T follicular helper cell (primary cell): ENCODE measurements at regions not wholly inside any gene's neighbourhood (a gene's known extent, or its start where the extent isn't known, plus 50 kb on each side); places are given as distances from the start of the nearest gene placed in this dataset.

ENCODE experiments used
- DNase-seq: peaks from one replicate; pipeline ENCODE4 v3.0.0-alpha.2; 2020; ENCODE audit warnings: low read depth

DNA sequence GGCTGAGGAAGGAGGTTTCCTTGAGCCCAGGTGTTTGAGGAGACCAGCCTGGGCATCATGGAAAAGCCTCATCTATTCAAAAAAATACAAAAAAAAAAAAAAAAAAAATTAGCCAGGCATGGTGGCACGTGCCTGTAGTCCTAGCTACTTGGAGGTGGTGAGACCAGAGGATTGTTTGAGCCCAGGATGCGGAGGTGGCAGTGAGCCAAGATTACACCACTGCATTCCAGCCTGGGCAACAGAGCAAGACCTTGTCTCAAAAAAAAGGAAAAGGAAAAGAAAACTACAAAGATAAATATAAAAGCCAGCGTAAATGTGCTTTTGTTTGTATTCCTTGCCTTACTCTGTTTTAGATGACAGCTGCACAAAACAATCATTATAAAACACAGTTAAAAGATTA, 2249.2 kb upstream of the C9orf72 start:
- DNase-seq: no peak

DNA sequence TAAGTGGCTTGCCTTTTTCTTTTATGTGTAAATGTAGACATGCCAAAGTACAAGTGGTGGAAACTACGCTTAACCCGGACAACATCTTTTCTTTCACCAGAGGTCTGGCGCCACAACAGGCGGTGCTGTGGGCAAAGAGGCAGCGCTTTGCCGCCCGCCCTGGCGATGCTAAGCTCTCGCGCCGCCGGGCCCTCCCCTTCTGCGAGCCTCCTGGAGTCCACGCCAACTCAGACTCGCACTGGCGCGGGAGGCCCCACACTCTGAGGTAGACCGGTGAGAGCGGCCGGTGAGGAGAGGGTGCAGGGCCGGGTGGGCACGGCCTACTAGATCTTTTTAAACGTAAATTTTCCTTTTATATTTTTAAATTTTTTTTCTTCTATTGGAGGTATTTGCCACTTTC, 2253.1 kb upstream of the C9orf72 start:
- no peak for DNase-seq

DNA sequence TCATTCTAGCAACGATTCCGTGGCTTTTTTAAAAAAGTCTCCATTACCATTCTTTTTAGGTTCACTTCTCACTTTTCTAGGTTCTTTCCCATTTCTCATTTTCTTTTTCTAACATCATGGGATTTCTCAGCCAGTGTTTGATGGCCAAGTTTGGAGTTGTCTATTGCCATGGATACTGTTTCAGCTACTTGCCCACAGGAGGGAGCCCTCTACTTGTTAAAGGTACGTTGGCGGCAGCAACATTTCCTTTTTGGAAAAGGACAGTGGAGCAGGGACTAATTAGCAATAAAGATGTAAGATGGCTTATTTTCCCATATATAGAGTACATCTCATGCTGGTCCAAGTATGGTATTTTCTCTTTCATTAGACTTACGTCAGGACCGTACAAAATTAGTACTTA, 2257.5 kb upstream of the C9orf72 start:
- DNase-seq: no peak

DNA sequence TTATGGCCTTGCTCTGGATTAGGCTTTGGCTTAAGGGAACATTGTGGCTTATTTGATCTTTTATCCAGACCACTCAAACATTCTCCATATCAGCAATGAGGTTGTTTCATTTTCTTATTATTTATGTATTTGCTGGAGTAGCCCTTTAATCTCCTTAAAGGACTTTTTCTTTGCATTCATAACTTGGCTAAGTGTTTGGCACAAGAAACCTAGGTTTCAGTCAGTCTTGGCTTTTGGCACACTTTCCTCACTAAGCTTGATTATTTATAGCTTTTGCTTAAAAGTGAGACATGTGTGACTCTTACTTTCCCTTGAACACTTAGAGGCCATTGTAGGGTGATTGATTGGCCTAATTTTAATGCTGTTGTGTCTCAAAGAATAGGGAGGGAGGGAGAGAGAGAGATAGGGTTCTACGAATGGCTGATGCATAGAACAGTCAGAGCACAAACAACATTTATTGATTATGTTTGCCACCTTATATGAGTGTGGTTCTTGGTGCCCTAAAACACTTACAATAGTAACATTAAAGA, 2265.3 kb upstream of the C9orf72 start:
- no peak for DNase-seq

DNA sequence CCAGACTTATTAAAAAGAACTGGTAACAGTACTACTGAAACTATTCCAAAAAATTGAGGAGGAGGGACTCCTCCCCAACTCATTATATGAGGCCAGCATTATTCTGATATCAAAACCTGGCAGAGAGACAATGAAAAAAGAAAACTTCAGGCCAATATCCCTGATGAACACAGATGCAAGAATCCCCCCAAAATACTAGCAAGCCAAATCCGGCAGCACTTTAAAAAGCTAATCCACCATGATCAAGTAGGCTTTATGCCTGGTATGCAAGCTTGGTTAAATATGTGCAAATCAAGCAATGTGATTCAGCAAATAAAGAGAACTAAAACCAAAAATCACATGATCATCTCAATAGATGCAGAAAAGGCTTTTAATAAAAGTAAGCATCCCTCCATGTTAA, 2271.0 kb upstream of the C9orf72 start:
- no peak for DNase-seq

DNA sequence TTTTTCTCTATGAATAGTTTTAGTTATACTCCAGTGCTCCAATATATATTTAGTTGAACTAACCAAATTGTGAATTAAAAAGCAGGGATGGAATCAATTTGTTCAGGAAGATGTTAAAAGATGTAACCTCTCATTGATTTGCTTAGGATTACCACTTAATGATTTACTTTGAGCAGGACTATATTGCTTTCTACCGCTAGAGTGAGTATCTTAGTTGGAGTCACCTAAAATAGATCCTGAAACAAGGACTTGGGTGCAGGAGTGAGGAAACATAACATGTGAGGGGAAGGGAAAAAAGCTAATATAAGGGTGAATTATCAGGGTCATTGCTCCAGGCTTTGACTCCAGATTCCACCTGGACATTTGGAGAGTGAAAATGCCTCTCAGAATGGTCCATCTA, 2277.4 kb upstream of the C9orf72 start:
- DNase-seq: no peak

DNA sequence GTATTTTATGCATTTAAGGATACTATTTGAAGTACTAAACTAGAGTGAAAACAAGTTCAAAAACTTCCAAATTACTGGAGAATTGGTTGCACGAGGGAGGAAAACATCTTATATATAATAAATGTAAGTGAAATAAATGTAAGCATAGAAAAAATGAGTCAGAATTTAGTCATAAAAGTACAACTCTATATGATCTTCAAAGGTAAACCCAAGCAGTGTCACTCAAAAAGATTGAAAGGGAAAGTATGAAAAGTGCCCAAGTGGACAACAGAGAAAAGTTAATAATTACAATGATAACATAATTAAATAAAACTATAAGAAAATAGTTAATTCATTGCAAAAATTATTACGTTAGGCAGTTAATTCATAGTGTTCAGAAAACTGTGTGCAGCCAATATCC, 2288.5 kb upstream of the C9orf72 start:
- no peak for DNase-seq

DNA sequence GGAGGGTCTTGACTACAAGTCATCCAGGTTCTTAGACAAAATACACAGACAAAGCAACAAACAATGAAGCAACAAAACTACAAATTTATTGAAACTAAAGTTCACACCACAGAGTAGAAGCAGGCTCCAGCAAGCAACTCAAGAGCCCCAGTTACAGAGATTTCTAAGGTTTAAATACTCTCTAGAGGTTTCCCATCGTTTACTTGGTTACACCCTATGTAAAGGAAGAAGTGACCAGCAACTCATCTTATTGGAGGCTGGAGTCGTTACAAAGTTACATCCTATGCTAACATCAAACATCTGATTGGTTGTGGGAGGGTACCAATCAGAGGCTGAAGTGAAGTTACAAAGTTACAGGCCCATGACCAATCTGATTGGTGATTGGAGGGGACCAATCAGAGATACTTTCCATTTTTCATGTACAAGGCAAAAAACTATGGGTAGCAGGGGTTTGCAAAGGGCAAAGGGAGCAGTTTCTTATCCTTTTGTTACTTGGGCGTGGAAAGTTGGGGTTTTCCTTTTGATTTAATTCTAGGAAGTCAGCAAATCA, 2292.6 kb upstream of the C9orf72 start:
- no peak for DNase-seq

DNA sequence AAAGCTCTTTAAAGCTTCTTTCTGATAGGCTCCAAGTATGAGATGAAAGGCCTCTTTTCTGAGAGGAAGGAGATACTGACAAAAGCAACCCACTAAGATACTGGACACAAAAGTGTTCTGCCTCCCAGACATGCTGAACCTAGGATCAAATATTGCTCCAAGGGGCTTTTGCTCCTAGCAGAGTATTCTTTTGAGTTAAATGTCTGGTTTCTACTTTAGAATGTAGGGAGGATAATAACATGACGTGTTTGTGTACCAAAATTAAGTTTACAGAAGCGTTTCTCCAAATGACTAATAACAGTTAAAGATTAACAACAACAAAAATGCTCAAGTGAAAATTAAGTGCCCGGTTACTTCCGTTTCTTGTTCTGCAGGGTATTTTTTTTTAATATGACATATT, 2293.3 kb upstream of the C9orf72 start:
- DNase-seq: no peak

DNA sequence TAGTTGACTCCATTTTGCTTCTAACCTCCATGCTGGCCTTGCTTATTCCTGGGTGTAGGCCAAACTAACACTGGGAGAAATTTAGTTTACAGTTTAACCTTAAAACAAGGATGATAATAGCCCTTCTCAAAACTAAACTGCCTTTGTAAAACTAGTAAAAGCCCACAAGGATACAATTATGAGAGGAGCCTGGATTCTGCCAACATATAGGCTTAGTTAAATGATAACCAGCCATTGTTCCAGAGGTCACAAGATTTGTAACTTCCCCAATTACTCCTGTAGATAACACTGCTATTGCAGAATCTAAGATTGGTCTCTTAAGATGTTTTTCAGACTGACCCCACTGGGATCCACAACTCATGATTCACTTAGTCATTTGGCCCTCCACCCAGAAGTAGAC, 2300.3 kb upstream of the C9orf72 start:
- DNase-seq: no peak

DNA sequence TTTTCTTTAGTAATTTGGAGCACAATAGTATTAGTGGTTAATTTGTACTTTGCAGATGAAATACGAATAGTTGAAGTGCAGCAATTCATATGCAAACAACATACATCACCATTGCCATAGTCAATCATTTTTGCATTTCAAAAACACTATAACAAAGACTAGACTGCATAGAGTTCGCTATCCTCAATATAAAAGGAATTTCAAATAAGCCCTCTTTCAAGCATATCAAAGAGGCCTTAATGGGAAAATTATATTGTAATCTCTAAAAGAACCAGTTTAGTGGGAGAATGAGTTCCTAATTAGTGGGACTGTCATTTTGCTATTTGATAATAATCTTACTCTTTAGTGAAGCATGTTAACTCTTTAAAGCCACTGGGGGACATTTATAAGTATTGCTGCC, 2302.3 kb upstream of the C9orf72 start:
- DNase-seq: no peak

DNA sequence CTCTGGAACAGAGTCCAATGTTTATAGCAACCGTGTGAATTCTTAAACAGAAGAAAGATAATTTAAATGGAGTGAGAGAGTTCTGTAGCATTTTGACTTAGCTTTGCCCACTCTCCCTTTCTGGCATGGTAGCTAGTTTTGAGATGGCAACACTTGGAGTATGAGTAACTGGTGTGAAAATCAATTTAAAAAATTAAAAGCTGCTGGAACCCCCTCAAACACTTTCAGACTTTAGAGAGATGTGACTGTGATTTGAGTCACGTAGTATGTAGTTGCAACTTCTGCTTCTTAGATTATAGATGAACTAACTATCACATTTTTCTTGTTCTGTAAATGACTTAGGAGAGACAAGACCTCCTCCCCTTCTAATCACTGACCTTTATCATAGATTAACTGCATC, 2309.5 kb upstream of the C9orf72 start:
- no peak for DNase-seq

DNA sequence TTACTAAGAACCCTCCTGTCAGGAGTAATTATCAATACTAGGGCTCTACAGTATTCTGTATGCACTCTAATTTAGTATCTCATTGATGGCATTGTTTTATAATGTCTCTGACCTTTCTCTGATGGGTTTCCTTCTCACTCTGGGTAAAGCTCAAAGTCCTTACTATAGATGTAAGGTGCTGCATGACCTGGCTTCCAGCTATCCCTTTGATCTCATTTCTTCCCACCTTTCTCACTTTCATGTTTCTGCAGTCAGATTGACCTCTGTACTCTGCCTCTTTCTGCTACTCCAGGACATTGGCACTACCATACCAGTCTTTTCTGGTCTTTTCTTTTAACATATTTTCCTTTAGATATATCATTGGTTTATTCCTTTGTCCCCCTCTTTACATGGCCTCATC, 2332.8 kb upstream of the C9orf72 start:
- DNase-seq: no peak

DNA sequence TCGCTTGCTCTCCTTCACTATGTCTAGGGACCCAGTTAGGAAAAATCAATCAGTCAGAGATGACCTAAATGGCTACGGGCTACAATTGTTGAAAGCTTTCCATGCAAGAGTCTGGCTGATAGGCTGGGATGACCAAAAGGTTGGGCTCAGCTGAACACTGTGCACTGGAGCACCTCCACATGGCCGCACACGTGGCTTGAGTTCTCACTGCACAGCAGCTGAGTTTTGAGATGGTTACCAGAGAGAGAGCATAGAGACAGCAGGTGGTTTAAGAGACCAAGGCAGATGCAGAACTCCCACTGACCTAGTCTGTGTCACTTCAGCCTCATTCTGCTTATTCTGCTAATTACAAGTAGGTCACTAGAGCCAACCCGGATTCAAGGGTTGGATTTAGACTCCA, 2354.8 kb upstream of the C9orf72 start:
- no peak for DNase-seq

DNA sequence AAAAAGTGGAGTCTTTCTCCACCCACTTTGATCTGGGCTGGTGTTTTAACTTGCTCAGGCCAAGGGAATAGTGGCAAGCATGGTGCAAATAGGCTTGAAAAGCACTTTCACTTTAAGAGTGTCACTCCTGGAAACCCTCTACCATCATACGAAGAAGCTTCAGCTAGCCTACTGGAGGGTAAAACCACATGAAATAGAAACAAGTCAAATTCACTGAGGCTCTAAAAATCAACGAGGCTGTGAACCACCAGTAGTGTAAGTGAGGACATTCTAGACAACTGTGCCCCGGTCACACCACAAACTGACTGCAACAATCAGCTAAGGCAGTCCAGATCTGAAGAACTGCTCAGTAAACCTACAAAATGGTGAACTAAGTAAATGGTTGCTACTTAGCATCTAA, 2366.3 kb upstream of the C9orf72 start:
- no peak for DNase-seq

DNA sequence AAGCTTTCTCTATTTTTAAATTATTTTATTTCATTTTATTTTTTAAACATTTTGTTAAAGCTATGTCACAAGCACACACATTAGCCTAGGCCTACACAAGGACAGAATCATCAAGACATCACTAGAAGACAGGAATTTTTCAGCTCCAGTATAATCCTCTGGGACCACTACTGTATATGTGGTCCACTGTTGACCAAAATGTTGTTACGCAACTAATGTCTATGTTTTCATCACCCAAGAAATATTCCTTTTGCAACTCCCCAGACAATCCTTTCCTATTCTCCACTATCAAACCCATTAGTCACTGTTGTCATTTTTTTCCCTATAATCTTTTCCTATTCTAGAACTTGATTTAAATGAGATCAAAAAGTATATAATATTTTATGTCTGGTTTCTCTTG, 2371.7 kb upstream of the C9orf72 start:
- no peak for DNase-seq

DNA sequence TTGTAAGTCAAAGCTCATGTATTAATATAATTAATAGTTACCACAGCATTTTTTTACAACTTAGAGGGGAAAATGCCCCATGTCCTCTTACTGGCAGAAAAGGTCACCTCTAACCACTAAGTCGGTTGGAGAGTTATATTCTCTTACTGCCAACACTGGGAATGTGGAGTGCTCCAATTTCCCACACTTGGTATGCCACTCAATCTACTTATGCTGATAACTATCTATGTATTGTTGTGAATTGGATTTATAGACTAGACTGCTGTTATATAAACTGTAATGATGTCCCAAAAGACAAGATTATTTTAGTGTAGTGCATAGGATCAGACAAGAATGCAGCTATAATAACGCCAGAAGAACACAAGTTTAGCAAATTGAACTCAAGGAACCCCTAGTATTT, 2385.2 kb upstream of the C9orf72 start:
- no peak for DNase-seq

DNA sequence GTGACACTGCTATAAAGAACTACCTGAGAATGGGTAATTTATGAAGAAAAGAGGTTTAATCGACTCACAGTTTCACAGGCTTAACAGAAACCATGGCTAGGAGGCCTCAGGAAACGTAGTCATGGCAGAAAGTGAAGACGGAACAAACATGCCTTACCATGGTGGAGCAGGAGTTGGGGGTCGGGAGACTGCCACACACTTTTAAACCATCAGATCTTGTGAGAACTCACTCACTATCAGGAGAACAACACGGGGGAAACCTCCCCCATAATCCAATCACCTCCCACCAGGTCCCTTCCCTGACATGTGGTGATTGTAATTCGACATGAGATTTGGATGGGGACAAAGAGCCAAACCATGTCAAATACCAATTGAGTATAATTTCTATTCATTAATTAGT, 2392.6 kb upstream of the C9orf72 start:
- no peak for DNase-seq

DNA sequence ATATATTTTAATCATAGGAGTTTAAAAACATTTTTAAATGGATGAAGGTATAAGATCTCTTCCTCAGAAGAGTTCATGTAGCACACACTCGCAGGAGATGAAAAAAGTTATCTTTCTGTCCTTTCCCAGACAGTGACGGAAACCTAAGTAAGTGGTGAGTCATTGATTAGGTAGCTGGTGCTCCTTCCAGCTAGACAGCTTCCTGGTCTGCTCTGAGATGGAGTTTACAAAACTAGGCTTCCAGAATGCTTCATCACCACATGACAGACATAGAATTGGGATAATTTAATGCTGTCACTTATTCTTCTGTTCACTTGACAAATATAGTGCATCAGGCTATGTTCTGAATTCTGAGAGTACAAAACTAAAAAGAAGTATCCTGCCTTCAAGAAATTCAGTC, 2393.0 kb upstream of the C9orf72 start:
- DNase-seq: no peak

DNA sequence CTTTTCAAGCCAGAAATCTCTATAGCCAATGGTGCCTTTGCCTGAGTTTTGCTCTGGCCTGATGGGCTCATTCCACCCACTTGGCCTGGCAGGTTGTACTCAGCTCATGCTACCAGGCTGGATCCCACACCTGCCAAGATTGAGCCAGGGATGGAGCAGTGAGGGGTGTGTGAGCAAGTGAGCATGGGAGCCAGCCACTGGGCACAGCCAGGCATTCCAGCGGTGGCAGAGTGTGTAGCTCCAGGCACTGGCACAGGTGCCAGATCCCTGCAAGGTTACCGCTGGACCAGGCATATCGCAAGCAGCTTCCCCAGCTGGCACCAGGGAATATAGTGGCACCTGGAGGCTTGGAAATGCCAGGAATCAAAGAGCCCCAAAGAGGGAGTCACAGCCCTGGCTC, 2395.6 kb upstream of the C9orf72 start:
- DNase-seq: no peak

DNA sequence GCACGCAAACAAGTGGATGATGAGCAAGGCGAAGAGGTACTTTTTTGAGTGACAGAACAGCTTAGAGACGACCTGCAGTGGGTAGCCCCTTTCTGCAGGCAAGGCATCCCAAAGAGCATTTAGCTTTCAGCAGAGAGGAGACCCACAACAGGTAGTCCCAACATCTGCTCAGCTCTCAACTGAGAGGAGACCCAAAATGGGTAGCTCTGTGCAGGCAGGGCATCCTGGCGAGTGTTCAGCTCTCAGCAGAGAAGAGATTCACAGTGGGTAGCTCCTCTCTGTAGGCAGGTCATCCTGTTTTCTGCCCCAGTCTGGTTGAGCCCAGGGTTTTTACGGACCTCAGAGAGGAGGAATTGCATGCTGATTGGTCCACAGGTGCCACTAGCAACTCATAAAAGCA, 2396.1 kb upstream of the C9orf72 start:
- no peak for DNase-seq

DNA sequence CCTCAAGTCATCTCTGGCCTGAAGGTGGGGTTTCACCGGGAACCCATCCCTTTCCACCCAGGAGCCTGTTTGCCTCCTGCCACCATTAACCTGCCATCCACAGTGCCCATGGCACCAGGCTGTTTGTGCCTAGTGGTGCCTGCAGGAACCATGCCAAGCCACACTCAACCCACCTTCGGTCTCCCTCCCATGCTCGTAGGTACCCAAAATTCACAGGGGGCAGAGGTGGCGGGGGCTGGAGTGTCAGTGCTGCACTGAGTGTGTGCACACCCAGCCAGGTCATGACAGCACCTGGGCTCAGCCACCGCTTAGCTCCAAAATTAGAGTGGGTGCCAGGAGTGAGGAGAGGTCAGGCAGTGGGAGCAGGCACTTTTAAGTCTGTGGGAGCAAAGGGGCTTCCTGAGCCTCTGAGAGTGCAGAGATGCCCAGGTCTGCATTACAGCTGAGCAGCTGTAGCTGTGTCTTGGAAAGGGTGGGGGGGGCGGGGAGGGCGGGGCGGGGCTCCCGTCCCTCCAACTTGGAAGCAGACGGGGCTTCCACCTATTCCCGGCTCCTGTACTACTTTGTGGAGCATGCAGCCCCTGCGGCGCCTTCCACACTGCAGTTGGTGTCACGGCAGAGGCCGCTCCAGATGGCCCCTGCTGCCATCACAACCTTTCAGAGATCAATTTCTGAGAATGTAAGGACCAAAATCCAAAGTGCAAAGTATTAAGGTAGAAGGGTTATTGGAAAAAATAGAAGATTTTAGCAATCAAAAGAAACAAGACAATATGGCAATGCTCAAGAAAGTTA, 2396.8 kb upstream of the C9orf72 start:
- no peak for DNase-seq

DNA sequence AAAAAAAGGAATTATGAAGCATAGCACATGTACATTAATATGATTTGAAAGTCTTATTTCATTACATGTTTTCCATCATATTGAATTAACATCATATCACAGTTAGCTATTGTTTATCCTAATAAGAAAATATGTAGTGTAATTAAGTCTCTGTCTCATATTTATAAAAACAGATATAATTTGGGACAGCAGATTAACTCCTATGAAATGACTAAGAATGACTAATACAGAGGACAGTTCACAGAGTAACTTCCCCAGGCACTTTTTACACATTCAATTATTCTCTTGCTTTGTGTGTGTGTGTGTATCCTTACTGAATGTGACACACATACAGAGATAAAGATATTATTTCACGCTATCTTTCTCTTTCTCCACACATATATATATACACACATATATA, 2400.9 kb upstream of the C9orf72 start:
- no peak for DNase-seq

DNA sequence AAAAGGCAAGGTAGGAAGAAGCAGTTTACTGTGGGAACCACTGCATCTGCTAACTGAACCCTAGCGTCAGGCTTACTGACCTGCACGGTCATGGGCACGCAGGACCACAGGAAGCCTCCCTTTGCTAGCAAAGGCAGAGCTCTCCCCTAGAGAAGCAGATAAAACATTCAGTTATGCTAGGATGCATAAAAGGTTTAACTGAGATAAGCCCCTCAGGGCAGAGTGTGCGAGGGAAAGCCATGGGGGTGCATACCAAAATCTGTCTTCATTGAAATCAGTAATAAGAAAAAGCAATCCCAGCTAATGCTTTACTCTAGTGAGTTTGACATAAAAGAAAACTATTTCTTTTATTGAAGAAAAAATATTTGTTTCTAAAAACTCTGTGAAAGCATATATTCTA, 2403.7 kb upstream of the C9orf72 start:
- DNase-seq: no peak
